ENCODE measurements at regions not wholly inside any gene's neighbourhood (a gene's known extent, or its start where the extent isn't known, plus 50 kb on each side); places are given as distances from the start of the nearest gene placed in this dataset.
"Not testable (repeated sequence)": the region's sequence is repeated elsewhere in the genome, so short reads cannot be mapped to it uniquely, and the experiment has no call there.

GRCh38 chr3:11898611-11899325 lies 52.1 kb upstream of the TAMM41 start:
- 79% methylated on average over 17 of the region's 18 CpGs for WGBS (ENCODE audit: insufficient coverage)
- Histone ChIP-seq H3K4me3 (ENCODE audit: low read depth, low read length) (no peak overlapping the region), H3K4me1 (ENCODE audit: control insufficient read depth, insufficient read depth, low read length) (no peaks in the 10 kb centered on the region), H3K27ac (ENCODE audit: low read depth, low read length) (no peak overlapping the region), H3K9me3 (ENCODE audit: control insufficient read depth, insufficient read depth, low read length) (no peaks in the 10 kb centered on the region), H3K27me3 (ENCODE audit: control insufficient read depth, insufficient read depth, low read length) (no peaks in the 10 kb centered on the region), H3K36me3 (ENCODE audit: control insufficient read depth, insufficient read depth, low read length) (no peaks in the 10 kb centered on the region)
- DNase-seq (ENCODE audit: low read depth in 4 of 6, low spot score in 6 of 6) = no peak

- 77% methylated on average over 7 of the region's 9 CpGs for WGBS (ENCODE audit: insufficient coverage)
Observed at GRCh38 chr3:11899389-11899788, 52.7 kb upstream of the TAMM41 start.

GRCh38 chr3:11899826-11900225 lies 53.1 kb upstream of the TAMM41 start:
- Histone ChIP-seq H3K36me3 (ENCODE audit: control insufficient read depth, insufficient read depth, low read length) (no peaks in the 10 kb centered on the region), H3K4me3 (ENCODE audit: low read depth, low read length) (no peak overlapping the region), H3K27me3 (ENCODE audit: control insufficient read depth, insufficient read depth, low read length) (no peaks in the 10 kb centered on the region), H3K9me3 (ENCODE audit: control insufficient read depth, insufficient read depth, low read length) (no peaks in the 10 kb centered on the region), H3K4me1 (ENCODE audit: control insufficient read depth, insufficient read depth, low read length) (no peaks in the 10 kb centered on the region), H3K27ac (ENCODE audit: low read depth, low read length) (no peak overlapping the region)
- DNase-seq (ENCODE audit: low read depth in 4 of 6, low spot score in 6 of 6) = no peak
- 93% methylated on average over 11 of the region's 12 CpGs for WGBS (ENCODE audit: insufficient coverage)

More at GRCh38 chr3:11899389-11899788, 52.7 kb upstream of the TAMM41 start:
- H3K27ac ChIP-seq (ENCODE audit: low read depth, low read length); H3K9me3 ChIP-seq (ENCODE audit: control insufficient read depth, insufficient read depth, low read length); H3K4me3 ChIP-seq (ENCODE audit: low read depth, low read length); H3K36me3 ChIP-seq (ENCODE audit: control insufficient read depth, insufficient read depth, low read length); DNase-seq (ENCODE audit: low read depth in 4 of 6, low spot score in 6 of 6); H3K4me1 ChIP-seq (ENCODE audit: control insufficient read depth, insufficient read depth, low read length); H3K27me3 ChIP-seq (ENCODE audit: control insufficient read depth, insufficient read depth, low read length): not testable (repeated sequence)

- Histone ChIP-seq H3K27ac (ENCODE audit: low read depth, low read length) (no peak overlapping the region), H3K36me3 (ENCODE audit: control insufficient read depth, insufficient read depth, low read length) (no peaks in the 10 kb centered on the region), H3K4me3 (ENCODE audit: low read depth, low read length) (no peak overlapping the region), H3K4me1 (ENCODE audit: control insufficient read depth, insufficient read depth, low read length) (no peaks in the 10 kb centered on the region), H3K9me3 (ENCODE audit: control insufficient read depth, insufficient read depth, low read length) (no peaks in the 10 kb centered on the region), H3K27me3 (ENCODE audit: control insufficient read depth, insufficient read depth, low read length) (no peaks in the 10 kb centered on the region)
- 88% methylated on average over 8 of the region's 10 CpGs for WGBS (ENCODE audit: insufficient coverage)
- DNase-seq (ENCODE audit: low read depth in 4 of 6, low spot score in 6 of 6) = no peak
Observed at GRCh38 chr3:11900824-11901223, 54.1 kb upstream of the TAMM41 start.

GRCh38 chr3:11901286-11901875 lies 54.7 kb upstream of the TAMM41 start:
- H3K27me3 ChIP-seq (ENCODE audit: control insufficient read depth, insufficient read depth, low read length) = no peaks in the 10 kb centered on the region
- no peaks in the 10 kb centered on the region for H3K36me3 ChIP-seq (ENCODE audit: control insufficient read depth, insufficient read depth, low read length)
- H3K9me3 ChIP-seq (ENCODE audit: control insufficient read depth, insufficient read depth, low read length) = no peaks in the 10 kb centered on the region
- no peak overlapping the region for H3K4me3 ChIP-seq (ENCODE audit: low read depth, low read length)
- 95% methylated on average over 7 of the region's 7 CpGs for WGBS (ENCODE audit: insufficient coverage)
- H3K27ac ChIP-seq (ENCODE audit: low read depth, low read length) = no peak overlapping the region
- no peaks in the 10 kb centered on the region for H3K4me1 ChIP-seq (ENCODE audit: control insufficient read depth, insufficient read depth, low read length)
- DNase-seq (ENCODE audit: low read depth in 4 of 6, low spot score in 6 of 6) = no peak

- H3K4me1 ChIP-seq (ENCODE audit: control insufficient read depth, insufficient read depth, low read length) = peaks cover 2% of the 10 kb centered on the region
- H3K36me3 ChIP-seq (ENCODE audit: control insufficient read depth, insufficient read depth, low read length) = no peaks in the 10 kb centered on the region
- H3K27me3 ChIP-seq (ENCODE audit: control insufficient read depth, insufficient read depth, low read length) = no peaks in the 10 kb centered on the region
- DNase-seq (ENCODE audit: low read depth in 4 of 6, low spot score in 6 of 6) = no peak
- no peaks in the 10 kb centered on the region for H3K9me3 ChIP-seq (ENCODE audit: control insufficient read depth, insufficient read depth, low read length)
- H3K27ac ChIP-seq (ENCODE audit: low read depth, low read length) = no peak overlapping the region
- H3K4me3 ChIP-seq (ENCODE audit: low read depth, low read length) = no peak overlapping the region
- WGBS (ENCODE audit: insufficient coverage) = 82% methylated on average over 11 of the region's 12 CpGs
Observed at GRCh38 chr3:11903047-11903446, 56.4 kb upstream of the TAMM41 start.

GRCh38 chr3:11903447-11903846 lies 56.8 kb upstream of the TAMM41 start:
- Histone ChIP-seq H3K36me3 (ENCODE audit: control insufficient read depth, insufficient read depth, low read length) (no peaks in the 10 kb centered on the region), H3K4me3 (ENCODE audit: low read depth, low read length) (no peak overlapping the region), H3K27me3 (ENCODE audit: control insufficient read depth, insufficient read depth, low read length) (no peaks in the 10 kb centered on the region), H3K27ac (ENCODE audit: low read depth, low read length) (no peak overlapping the region), H3K4me1 (ENCODE audit: control insufficient read depth, insufficient read depth, low read length) (peaks cover 5% of the 10 kb centered on the region), H3K9me3 (ENCODE audit: control insufficient read depth, insufficient read depth, low read length) (no peaks in the 10 kb centered on the region)
- 87% methylated on average over 6 of the region's 6 CpGs for WGBS (ENCODE audit: insufficient coverage)
- no peak for DNase-seq (ENCODE audit: low read depth in 4 of 6, low spot score in 6 of 6)

- H3K4me1 ChIP-seq (ENCODE audit: control insufficient read depth, insufficient read depth, low read length) = peaks cover 5% of the 10 kb centered on the region
- H3K36me3 ChIP-seq (ENCODE audit: control insufficient read depth, insufficient read depth, low read length) = no peaks in the 10 kb centered on the region
- no peak overlapping the region for H3K27ac ChIP-seq (ENCODE audit: low read depth, low read length)
- no peak for DNase-seq (ENCODE audit: low read depth in 4 of 6, low spot score in 6 of 6)
- no peaks in the 10 kb centered on the region for H3K9me3 ChIP-seq (ENCODE audit: control insufficient read depth, insufficient read depth, low read length)
- H3K27me3 ChIP-seq (ENCODE audit: control insufficient read depth, insufficient read depth, low read length) = no peaks in the 10 kb centered on the region
- 80% methylated on average over 4 of the region's 4 CpGs for WGBS (ENCODE audit: insufficient coverage)
- H3K4me3 ChIP-seq (ENCODE audit: low read depth, low read length) = no peak overlapping the region
Observed at GRCh38 chr3:11904157-11904556, 57.5 kb upstream of the TAMM41 start.

- Histone ChIP-seq H3K27ac (ENCODE audit: low read depth, low read length) (no peak overlapping the region), H3K4me1 (ENCODE audit: control insufficient read depth, insufficient read depth, low read length) (peaks cover 5% of the 10 kb centered on the region), H3K36me3 (ENCODE audit: control insufficient read depth, insufficient read depth, low read length) (no peaks in the 10 kb centered on the region), H3K4me3 (ENCODE audit: low read depth, low read length) (no peak overlapping the region), H3K9me3 (ENCODE audit: control insufficient read depth, insufficient read depth, low read length) (no peaks in the 10 kb centered on the region), H3K27me3 (ENCODE audit: control insufficient read depth, insufficient read depth, low read length) (no peaks in the 10 kb centered on the region)
- DNase-seq (ENCODE audit: low read depth in 4 of 6, low spot score in 6 of 6) = no peak
- 97% methylated on average over 6 of the region's 8 CpGs for WGBS (ENCODE audit: insufficient coverage)
Observed at GRCh38 chr3:11906407-11906806, 59.7 kb upstream of the TAMM41 start.

All from spinal cord (tissue), 9 donors.